OCI-LY3 (cell line): ENCODE measurements at regions not wholly inside any gene's neighbourhood (a gene's known extent, or its start where the extent isn't known, plus 50 kb on each side); places are given as distances from the start of the nearest gene placed in this dataset.
"Not testable (repeated sequence)": the region's sequence is repeated elsewhere in the genome, so short reads cannot be mapped to it uniquely, and the experiment has no call there.

ENCODE experiments used
- H2AFZ ChIP-seq: fragments of 200-600, 300-600 bp; shearing (Covaris generic); 2 replicates; pipeline ENCODE4 v1.6.0; 2014; ENCODE audit warnings: antibody characterized with exemption, low read depth, low read length
- H3K27ac ChIP-seq: fragments of 200-600, 300-600 bp; sonication (generic); 2 replicates; pipeline ENCODE4 v1.5.1; 2014; ENCODE audit warnings: mild to moderate bottlenecking, low read length, moderate library complexity, mixed read lengths
- H3K27me3 ChIP-seq: fragments of 200-600, 300-600 bp; sonication (generic); 2 replicates; pipeline ENCODE4 v1.6.1; 2014; ENCODE audit warnings: low read depth, low read length, mixed read lengths
- H3K36me3 ChIP-seq: fragments of 200-600, 300-600 bp; sonication (generic); replicated peaks from 2 replicates; pipeline ENCODE3; 2014; ENCODE audit warnings: low read depth, low read length, mixed read lengths
- H3K4me1 ChIP-seq: fragments of 300-600, 200-600 bp; sonication (generic); 2 replicates; pipeline ENCODE4 v1.6.1; 2014; ENCODE audit warnings: low read length, mixed read lengths
- H3K4me2 ChIP-seq: fragments of 200-600, 300-600 bp; sonication (generic); 2 replicates; pipeline ENCODE4 v1.6.1; 2014; ENCODE audit warnings: low read length, mixed read lengths
- H3K4me3 ChIP-seq: fragments of 300-600, 200-600 bp; sonication (generic); 2 replicates; pipeline ENCODE4 v1.5.1; 2014; ENCODE audit warnings: antibody characterized with exemption, mild to moderate bottlenecking, low read length, moderate library complexity
- H3K79me2 ChIP-seq: fragments of 300-600, 200-600 bp; shearing (Covaris generic); 2 replicates; pipeline ENCODE4 v1.6.1; 2014; ENCODE audit warnings: mild to moderate bottlenecking, low read length, mixed read lengths
- H3K9ac ChIP-seq: fragments of 300-600, 200-600 bp; shearing (Covaris generic); 2 replicates; pipeline ENCODE4 v1.6.0; 2014; ENCODE audit warnings: mild to moderate bottlenecking, low read length, moderate library complexity
- H3K9me3 ChIP-seq: fragments of 200-600, 300-600 bp; shearing (Covaris generic); 2 replicates; pipeline ENCODE4 v1.6.1; 2014; ENCODE audit warnings: low read length, mixed read lengths; ENCODE audit not compliant: insufficient read depth
- H4K20me1 ChIP-seq: fragments of 200-600, 300-600 bp; sonication (generic); 2 replicates; pipeline ENCODE4 v1.6.1; 2016; ENCODE audit warnings: low read length, mixed read lengths; ENCODE audit not compliant: insufficient read depth
- EZH2phosphoT487 ChIP-seq: fragments of 200-600 bp; shearing (Covaris generic); IDR thresholded peaks from 2 replicates; pipeline ENCODE4 v1.6.1; 2018; ENCODE audit warnings: antibody characterized with exemption, mixed run types, low read depth
- TF ChIP-seq, protein P1 (sequence below): fragments of 200-600, 300-600 bp; sonication (generic); IDR thresholded peaks from 2 replicates; pipeline ENCODE4 v1.5.1; 2014; ENCODE audit warnings: antibody characterized with exemption, low read length, low read depth

DNA sequence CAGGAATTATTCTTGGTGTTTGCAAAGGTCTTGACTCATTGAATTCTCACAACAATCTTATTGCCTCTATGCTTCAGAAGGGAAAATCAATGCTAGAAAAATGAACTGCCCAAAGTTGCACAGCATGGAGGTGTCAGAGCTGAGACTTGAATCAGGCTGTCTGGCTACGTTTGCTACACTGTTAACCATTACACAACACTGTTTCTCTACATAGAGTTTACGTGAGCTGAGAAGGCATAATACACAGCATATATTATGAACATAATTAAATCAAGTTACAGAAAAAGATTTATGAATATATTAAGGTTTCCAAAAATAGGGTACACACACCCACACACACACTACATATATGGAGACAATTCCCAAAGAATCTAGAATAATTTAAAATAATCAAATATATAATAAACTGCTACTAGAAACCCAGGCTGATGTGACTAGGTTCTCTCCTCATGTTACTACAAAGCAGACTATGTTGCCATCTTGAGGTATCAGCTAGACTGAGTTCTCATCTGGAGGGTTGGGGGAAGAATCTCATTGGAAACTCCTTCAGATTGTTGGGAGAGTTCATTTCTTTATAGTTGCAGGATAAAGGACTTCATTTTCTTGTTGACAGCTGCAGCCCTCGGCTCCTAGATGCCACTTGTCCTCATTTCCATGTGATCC is 1270.5 kb downstream of the ARAP2 start:
- H2AFZ ChIP-seq = no peak overlapping the region
- H4K20me1 ChIP-seq = no peaks in the 10 kb centered on the region
- no peaks in the 10 kb centered on the region for H3K79me2 ChIP-seq
- no peak overlapping the region for H3K4me2 ChIP-seq
- TF ChIP-seq, protein P1, sequence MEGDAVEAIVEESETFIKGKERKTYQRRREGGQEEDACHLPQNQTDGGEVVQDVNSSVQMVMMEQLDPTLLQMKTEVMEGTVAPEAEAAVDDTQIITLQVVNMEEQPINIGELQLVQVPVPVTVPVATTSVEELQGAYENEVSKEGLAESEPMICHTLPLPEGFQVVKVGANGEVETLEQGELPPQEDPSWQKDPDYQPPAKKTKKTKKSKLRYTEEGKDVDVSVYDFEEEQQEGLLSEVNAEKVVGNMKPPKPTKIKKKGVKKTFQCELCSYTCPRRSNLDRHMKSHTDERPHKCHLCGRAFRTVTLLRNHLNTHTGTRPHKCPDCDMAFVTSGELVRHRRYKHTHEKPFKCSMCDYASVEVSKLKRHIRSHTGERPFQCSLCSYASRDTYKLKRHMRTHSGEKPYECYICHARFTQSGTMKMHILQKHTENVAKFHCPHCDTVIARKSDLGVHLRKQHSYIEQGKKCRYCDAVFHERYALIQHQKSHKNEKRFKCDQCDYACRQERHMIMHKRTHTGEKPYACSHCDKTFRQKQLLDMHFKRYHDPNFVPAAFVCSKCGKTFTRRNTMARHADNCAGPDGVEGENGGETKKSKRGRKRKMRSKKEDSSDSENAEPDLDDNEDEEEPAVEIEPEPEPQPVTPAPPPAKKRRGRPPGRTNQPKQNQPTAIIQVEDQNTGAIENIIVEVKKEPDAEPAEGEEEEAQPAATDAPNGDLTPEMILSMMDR = no peak
- TF ChIP-seq EZH2phosphoT487 = no peak
- no peaks in the 10 kb centered on the region for H3K9me3 ChIP-seq
- H3K9ac ChIP-seq = no peak overlapping the region
- no peaks in the 10 kb centered on the region for H3K27me3 ChIP-seq
- no peak overlapping the region for H3K27ac ChIP-seq
- no peaks in the 10 kb centered on the region for H3K36me3 ChIP-seq
- no peak overlapping the region for H3K4me3 ChIP-seq
- peaks cover 2% of the 10 kb centered on the region; the same call in 1 of the 2 replicates for H3K4me1 ChIP-seq

- TF ChIP-seq, protein P1 = no peak
- no peak for TF ChIP-seq EZH2phosphoT487
- no peak overlapping the region for H3K9ac ChIP-seq
- H3K79me2 ChIP-seq = no peaks in the 10 kb centered on the region
- H3K9me3 ChIP-seq = 0 out of 2 replicates have a peak, but pooled peaks cover 2% of the 10 kb centered on the region
- no peaks in the 10 kb centered on the region for H3K27me3 ChIP-seq
- no peak overlapping the region for H2AFZ ChIP-seq
- H3K4me3 ChIP-seq = no peak overlapping the region
- no peak overlapping the region for H3K4me2 ChIP-seq
- no peak overlapping the region for H3K27ac ChIP-seq
- H4K20me1 ChIP-seq = no peaks in the 10 kb centered on the region
- peaks cover 2% of the 10 kb centered on the region; the same call in 1 of the 2 replicates for H3K4me1 ChIP-seq
- no peaks in the 10 kb centered on the region for H3K36me3 ChIP-seq
Observed at GRCh38 chr4:34974313-34974680, 1270.0 kb downstream of the ARAP2 start.

DNA sequence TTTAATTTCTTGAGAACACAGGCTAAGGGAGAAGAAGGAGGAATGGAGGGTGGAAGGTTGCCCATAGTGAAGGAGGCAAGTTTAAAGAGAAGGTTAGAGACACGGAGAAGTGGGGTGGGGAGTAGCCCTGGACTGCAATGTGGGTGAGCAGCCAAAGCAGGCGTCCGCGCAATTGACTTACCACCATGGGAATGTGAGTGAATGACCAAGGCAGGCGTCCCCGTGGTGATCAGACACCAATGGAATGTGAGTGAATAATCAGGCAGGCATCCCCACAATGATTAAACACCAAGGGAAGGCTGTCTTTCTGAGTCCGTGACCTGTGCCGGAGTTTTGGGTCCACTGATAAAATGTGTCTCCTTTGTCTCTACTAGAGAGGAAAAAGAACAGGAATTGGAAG is 1223.1 kb downstream of the ARAP2 start:
- not testable (repeated sequence) for H3K9ac ChIP-seq, H3K4me3 ChIP-seq, H3K4me2 ChIP-seq, H3K79me2 ChIP-seq, H3K27me3 ChIP-seq, H3K4me1 ChIP-seq, H2AFZ ChIP-seq, H3K9me3 ChIP-seq, H3K27ac ChIP-seq, H4K20me1 ChIP-seq, H3K36me3 ChIP-seq

- Histone ChIP-seq H3K79me2 (no peaks in the 10 kb centered on the region), H3K4me1 (no peaks in the 10 kb centered on the region), H3K27me3 (no peaks in the 10 kb centered on the region), H3K9ac (no peak overlapping the region), H3K27ac (no peak overlapping the region), H3K9me3 (no peaks in the 10 kb centered on the region), H3K4me2 (no peak overlapping the region), H4K20me1 (no peaks in the 10 kb centered on the region), H3K4me3 (no peak overlapping the region), H2AFZ (no peak overlapping the region), H3K36me3 (no peaks in the 10 kb centered on the region)
- no peak for TF ChIP-seq EZH2phosphoT487
- TF ChIP-seq, protein P1 = no peak
Observed at GRCh38 chr4:35025152-35025834, 1219.0 kb downstream of the ARAP2 start.
